Fibroblast of skin of left biceps (primary cell): ENCODE measurements at regions not wholly inside any gene's neighbourhood (a gene's known extent, or its start where the extent isn't known, plus 50 kb on each side); places are given as distances from the start of the nearest gene placed in this dataset.
"Not testable (repeated sequence)": the region's sequence is repeated elsewhere in the genome, so short reads cannot be mapped to it uniquely, and the experiment has no call there.

Source experiments
- DNase-seq, 2 experiments: peaks; one replicate each; pipeline ENCODE4 v3.0.0-alpha.2; 2013; ENCODE audit warnings: low read depth in 2 of 2

- not testable (repeated sequence) for DNase-seq
These were observed 115.8 kb upstream of the KCNJ3 start for GRCh38 chr2:154582694-154583093.

GRCh38 chr2:154583274-154583673 is 115.2 kb upstream of the KCNJ3 start:
- not testable (repeated sequence) for DNase-seq

DNA sequence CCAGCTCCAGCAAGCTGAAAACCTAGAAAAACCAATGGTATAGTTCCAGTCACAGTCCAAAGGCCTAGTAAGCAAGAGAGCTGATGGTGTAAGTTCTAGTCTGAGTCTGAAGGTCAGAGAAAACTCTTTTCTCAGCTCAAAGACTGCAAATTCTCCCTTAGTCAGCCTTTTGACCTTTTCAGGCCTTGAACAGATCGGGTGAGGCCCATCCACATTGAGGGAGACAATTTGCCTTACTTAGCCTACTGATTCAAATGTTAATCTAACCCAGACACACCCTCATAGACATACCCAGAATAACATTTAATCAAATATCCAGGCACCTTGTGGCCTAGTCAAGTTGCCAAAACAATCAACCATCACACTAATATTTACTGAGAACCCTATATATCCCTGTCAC is 110.8 kb upstream of the KCNJ3 start:
- DNase-seq = no peak

GRCh38 chr2:154588838-154589237 is 109.7 kb upstream of the KCNJ3 start:
- DNase-seq = no peak

DNA sequence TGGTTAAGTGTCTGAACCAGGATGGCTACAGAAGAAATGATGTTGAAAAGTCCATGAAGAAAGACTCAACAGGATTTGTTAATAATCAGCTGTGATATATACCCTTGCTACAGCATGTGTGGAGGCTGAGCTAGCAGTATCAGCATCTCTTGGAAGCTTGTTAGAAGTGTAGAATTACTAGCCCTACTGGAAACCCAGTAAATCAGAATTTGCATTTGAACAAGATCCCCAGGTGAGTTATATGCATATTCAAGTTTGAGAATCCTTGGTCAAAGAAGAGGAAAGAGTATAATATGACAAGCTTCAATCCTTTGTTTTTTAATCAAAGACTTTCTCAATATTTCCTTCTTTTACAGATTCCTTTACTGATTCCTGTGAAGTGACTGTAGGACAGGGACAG is 109.0 kb upstream of the KCNJ3 start:
- no peak for DNase-seq

GRCh38 chr2:154591294-154591820 is 107.1 kb upstream of the KCNJ3 start:
- no peak for DNase-seq

GRCh38 chr2:154599189-154599588 is 99.3 kb upstream of the KCNJ3 start:
- DNase-seq = no peak

- DNase-seq = no peak
These were observed 97.5 kb upstream of the KCNJ3 start for GRCh38 chr2:154600927-154601494.

DNA sequence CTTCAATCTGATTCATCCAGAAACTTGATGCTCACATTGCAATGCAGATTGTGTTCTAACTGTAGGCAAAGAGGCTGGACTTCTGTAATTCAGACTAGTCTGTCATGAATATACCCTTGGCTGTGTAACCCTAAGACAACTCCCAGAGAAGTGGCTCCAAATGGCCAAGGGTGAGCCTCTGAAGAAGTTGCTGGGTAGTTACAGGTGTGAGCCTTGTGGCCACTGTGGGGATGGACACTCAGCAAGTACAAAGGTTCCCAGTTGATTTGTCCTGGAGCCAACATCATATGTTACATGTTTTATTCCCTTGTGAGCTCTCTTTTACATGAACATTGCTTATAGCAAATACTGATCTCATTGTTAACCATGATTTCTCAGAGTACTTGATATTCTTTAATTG is 94.8 kb upstream of the KCNJ3 start:
- no peak for DNase-seq

- DNase-seq = no peak
These were observed 90.1 kb upstream of the KCNJ3 start for GRCh38 chr2:154608438-154608837.

GRCh38 chr2:154614906-154615305 is 83.6 kb upstream of the KCNJ3 start:
- no peak for DNase-seq

GRCh38 chr2:154616659-154617058 is 81.8 kb upstream of the KCNJ3 start:
- DNase-seq = no peak

- no peak for DNase-seq
These were observed 78.0 kb upstream of the KCNJ3 start for GRCh38 chr2:154620471-154620870.

DNA sequence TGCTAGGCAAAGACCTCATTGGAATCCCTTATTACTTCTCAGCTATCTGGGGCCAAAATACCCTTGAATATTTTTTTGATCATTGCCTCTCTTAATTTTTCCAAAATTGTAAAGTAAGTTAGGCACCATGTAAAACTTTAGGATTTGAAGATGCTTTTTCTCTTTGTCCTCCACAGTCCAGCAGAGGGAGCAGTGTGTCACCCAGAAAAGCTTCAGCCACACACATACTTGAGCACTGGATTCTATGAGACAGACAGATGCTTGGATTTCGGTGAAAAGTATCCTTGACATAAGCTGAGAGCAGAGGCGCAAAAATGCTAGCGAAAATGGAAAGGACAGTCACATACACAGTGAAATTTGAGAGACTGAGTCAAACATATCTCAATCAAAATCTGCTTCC is 74.7 kb upstream of the KCNJ3 start:
- DNase-seq = peak in 1 of 2 experiments; percentile 13

- DNase-seq = no peak
These were observed 61.0 kb upstream of the KCNJ3 start for GRCh38 chr2:154637456-154637855.

DNA sequence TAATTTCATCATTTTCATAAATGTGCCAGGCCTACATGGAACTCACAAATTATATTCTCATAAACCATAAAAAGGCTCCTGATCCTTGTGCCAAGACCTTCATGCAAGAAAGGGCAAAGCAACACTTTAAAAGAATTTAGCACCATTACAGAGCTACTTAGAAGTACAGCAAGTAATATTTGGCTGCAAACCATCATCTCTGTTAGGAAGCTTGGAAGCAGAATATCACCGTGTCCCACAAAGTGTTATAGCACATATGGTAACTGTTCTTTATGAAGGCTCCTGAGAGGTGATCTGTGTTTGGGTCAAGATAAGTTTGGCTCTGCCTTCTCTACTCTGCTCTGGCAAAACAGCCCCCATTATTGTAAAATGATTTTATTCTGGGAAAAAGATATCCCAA is 59.7 kb upstream of the KCNJ3 start:
- DNase-seq = no peak

DNA sequence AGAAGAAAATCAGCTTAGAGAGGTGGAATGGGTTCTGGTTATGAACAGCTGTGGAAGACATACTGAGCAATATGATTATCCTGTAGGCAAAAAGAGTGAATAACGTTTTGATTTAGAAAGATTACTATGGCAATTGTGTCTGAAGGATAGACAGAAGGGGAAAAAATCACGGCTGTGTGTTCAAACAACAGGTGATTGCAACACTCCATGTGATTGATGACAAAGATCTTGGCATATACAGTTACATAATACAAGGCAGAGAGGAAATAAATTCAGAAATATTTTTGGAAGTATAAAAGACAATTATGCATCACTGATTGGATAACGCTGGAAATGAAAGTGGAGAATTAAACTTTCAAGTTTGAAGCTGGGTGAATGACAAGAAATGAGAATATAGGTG is 58.5 kb upstream of the KCNJ3 start:
- DNase-seq = no peak
